Left ventricle myocardium inferior (tissue), 1 donor: ENCODE measurements at regions not wholly inside any gene's neighbourhood (a gene's known extent, or its start where the extent isn't known, plus 50 kb on each side); places are given as distances from the start of the nearest gene placed in this dataset.

Experiments used
- DNase-seq: peaks from one replicate; pipeline ENCODE4 v3.0.0-alpha.2; 2020
- H3K27ac ChIP-seq: fragments of 200-600 bp; replicated peaks from 2 replicates; pipeline ENCODE4 v1.8.0; 2021
- H3K27me3 ChIP-seq: fragments of 200-600 bp; 2 replicates; pipeline ENCODE4 v1.8.0; 2021; ENCODE audit warnings: low read depth
- H3K36me3 ChIP-seq: fragments of 200-600 bp; 2 replicates; pipeline ENCODE4 v1.8.0; 2021
- H3K4me1 ChIP-seq: fragments of 200-600 bp; 2 replicates; pipeline ENCODE4 v1.8.0; 2021
- H3K4me3 ChIP-seq: fragments of 200-600 bp; 2 replicates; pipeline ENCODE4 v1.8.0; 2021; ENCODE audit warnings: mild to moderate bottlenecking, moderate library complexity
- H3K9me3 ChIP-seq: fragments of 200-600 bp; replicated peaks from 2 replicates; pipeline ENCODE4 v1.8.0; 2021
- intact Hi-C: fragments of 100-400 bp; cut with micrococcal nuclease; formaldehyde crosslinking; loops from one replicate; pipeline ENCODE4 v1.11.0; 2022
- TF ChIP-seq, protein P1 (sequence below): fragments of 200-600 bp; IDR thresholded peaks from 2 replicates; pipeline ENCODE4 v1.8.0; 2021; ENCODE audit warnings: antibody characterized with exemption, mild to moderate bottlenecking, borderline replicate concordance
- donor health status: DM: no; HTN: yes; CAD: no; lungs with severe emphysema.

DNA sequence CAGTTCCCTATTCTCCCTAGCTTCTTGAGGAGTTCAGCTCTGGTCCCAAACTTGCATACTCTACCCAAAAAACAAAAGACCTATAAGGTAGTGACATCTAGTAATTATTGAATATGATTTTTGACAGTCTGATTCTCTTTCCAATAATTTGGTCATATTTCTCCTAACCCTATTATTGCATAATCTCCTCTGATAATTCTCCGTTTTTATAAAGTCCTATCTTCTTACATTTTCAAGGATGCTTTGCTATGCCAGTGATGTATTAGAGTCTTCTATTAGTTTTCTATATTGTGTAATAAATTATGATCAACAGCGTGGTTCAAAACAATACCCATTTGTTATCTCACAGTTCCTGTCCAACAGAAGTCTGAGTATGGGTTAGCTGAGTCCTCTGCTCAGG lies 426.3 kb downstream of the BCL11A start:
- intact Hi-C loops = no loop called here
- H3K27ac ChIP-seq = no peak overlapping the region
- peaks cover 16% of the 10 kb centered on the region for H3K9me3 ChIP-seq
- TF ChIP-seq, protein P1, sequence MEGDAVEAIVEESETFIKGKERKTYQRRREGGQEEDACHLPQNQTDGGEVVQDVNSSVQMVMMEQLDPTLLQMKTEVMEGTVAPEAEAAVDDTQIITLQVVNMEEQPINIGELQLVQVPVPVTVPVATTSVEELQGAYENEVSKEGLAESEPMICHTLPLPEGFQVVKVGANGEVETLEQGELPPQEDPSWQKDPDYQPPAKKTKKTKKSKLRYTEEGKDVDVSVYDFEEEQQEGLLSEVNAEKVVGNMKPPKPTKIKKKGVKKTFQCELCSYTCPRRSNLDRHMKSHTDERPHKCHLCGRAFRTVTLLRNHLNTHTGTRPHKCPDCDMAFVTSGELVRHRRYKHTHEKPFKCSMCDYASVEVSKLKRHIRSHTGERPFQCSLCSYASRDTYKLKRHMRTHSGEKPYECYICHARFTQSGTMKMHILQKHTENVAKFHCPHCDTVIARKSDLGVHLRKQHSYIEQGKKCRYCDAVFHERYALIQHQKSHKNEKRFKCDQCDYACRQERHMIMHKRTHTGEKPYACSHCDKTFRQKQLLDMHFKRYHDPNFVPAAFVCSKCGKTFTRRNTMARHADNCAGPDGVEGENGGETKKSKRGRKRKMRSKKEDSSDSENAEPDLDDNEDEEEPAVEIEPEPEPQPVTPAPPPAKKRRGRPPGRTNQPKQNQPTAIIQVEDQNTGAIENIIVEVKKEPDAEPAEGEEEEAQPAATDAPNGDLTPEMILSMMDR = no peak
- H3K4me3 ChIP-seq = no peak overlapping the region
- no peak for DNase-seq
- H3K4me1 ChIP-seq = no peaks in the 10 kb centered on the region
- H3K27me3 ChIP-seq = no peaks in the 10 kb centered on the region
- no peaks in the 10 kb centered on the region for H3K36me3 ChIP-seq

DNA sequence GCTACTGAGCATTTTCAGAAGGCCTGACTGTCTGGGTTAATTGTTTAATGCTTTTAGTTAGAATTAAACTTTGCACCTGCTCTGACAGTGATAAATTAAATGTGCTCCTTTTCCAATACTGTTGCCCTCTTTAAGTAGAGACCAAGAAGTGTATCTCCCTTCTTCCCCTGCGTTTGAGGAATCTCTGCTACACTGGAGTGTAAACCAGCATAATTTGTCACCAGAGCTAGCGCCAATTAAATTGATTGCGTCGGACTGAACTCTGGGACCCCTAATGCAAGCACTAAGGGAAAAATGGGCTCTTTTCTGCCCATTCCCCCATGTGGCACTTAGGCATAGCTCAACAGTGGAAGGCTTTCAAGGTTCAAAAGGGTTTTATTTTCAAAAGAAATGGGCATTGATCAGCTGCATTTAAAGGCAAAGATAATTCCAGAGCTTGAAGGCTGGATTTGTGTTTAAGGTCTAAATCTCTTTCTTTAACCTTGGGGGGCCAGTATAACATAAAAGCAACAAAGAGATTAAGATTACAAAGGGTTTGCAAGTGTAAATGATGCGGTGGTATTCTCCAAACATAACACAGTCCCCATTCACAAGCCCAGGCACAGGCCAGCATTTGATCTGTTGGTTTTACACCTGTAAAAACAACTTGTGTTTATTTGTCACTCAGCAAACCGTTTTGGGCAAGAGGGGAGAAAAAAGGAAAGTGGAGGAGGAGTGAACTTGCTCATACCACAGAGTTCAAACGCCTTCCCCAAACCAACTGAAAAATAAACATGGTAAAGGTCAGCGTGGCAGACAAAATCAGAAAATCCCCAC lies 427.6 kb downstream of the BCL11A start:
- Histone ChIP-seq H3K36me3 (no peaks in the 10 kb centered on the region), H3K4me1 (no peaks in the 10 kb centered on the region), H3K27me3 (no peaks in the 10 kb centered on the region), H3K27ac (no peak overlapping the region), H3K9me3 (peaks cover 6% of the 10 kb centered on the region), H3K4me3 (no peak overlapping the region)
- no peak for DNase-seq
- TF ChIP-seq, protein P1 = no peak
- intact Hi-C loops = no loop called here

DNA sequence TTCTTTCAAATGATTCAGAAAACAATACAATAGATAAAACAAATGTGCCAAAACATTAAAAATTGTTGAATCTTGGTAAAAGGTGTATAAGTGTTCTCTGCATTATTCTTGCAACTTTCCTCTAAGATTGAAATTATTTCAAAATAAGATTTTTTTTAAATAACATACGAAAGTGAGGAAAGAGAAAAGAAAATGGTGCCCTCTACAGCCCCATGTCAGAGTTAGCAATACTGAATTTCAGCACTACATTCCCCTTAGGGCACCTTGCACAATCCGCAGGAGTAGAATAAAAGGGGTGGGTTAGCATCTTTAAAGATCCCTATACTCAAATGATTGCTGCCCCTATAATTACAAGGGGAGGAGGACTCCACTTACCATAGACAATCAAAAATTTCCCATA lies 433.7 kb downstream of the BCL11A start:
- no peak overlapping the region for H3K27ac ChIP-seq
- H3K9me3 ChIP-seq = peaks cover 22% of the 10 kb centered on the region
- intact Hi-C loops = no loop called here
- TF ChIP-seq, protein P1 = peak; percentile 51
- DNase-seq = no peak
- no peak overlapping the region for H3K4me3 ChIP-seq
- no peaks in the 10 kb centered on the region for H3K4me1 ChIP-seq
- H3K36me3 ChIP-seq = no peaks in the 10 kb centered on the region
- no peaks in the 10 kb centered on the region for H3K27me3 ChIP-seq

DNA sequence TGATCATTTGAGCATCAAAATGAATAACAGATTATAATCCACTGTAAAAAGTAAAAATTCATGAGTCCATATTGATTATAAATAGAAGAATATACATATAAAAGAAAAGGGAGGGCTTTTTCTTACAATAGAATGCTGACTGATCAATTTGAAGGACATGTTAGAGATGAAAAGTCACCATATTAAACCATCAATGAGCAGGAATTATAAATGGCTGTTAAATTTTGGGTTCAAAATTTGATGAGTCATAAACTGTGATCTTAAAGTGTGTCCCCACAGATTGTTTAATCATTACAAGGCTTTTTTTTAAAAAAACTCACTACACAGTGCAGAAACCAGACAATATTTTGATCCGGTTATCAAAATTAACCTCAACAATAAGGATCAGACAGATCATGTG lies 434.5 kb downstream of the BCL11A start:
- TF ChIP-seq, protein P1 = no peak
- intact Hi-C loops = no loop called here
- Histone ChIP-seq H3K4me3 (no peak overlapping the region), H3K27me3 (no peaks in the 10 kb centered on the region), H3K27ac (no peak overlapping the region), H3K36me3 (no peaks in the 10 kb centered on the region), H3K9me3 (peaks cover 22% of the 10 kb centered on the region), H3K4me1 (no peaks in the 10 kb centered on the region)
- DNase-seq = no peak

DNA sequence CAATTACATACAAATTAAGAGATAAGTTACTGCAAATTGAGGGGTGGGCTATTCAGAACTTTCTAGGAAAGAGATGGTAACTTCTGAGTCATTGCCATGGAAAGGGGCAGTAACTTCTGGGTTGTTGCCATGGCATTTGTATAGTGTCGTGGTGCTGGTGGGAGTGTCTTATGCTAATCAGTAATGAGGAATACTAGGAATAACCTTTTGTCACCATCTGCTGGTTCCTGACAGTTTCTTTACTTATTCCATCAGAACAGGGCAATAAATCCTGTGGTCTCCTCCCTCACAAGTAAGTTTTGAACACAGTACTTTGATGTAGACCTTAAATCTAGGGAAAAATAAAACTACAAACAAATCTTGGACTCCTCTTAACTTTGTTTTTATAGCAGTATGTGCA lies 435.4 kb downstream of the BCL11A start:
- intact Hi-C loops = no loop called here
- Histone ChIP-seq H3K9me3 (peaks cover 22% of the 10 kb centered on the region), H3K36me3 (no peaks in the 10 kb centered on the region), H3K4me1 (no peaks in the 10 kb centered on the region), H3K4me3 (no peak overlapping the region), H3K27me3 (no peaks in the 10 kb centered on the region), H3K27ac (no peak overlapping the region)
- DNase-seq = no peak
- TF ChIP-seq, protein P1 = no peak
